HUES6 (cell line): ENCODE measurements at regions not wholly inside any gene's neighbourhood (a gene's known extent, or its start where the extent isn't known, plus 50 kb on each side); places are given as distances from the start of the nearest gene placed in this dataset.
"Not testable (repeated sequence)": the region's sequence is repeated elsewhere in the genome, so short reads cannot be mapped to it uniquely, and the experiment has no call there.

Experiments
- H3K27ac ChIP-seq: 2 replicates; pipeline ENCODE4 v1.7.0; 2013; ENCODE audit warnings: low read depth, mild to moderate bottlenecking, low read length, inconsistent platforms
- H3K27me3 ChIP-seq: 2 replicates; pipeline ENCODE4 v1.6.1; 2013; ENCODE audit warnings: low read length; ENCODE audit not compliant: control insufficient read depth, insufficient read depth
- H3K36me3 ChIP-seq: 2 replicates; pipeline ENCODE4 v1.6.1; 2013; ENCODE audit warnings: low read length; ENCODE audit not compliant: control insufficient read depth, insufficient read depth
- H3K4me1 ChIP-seq: 2 replicates; pipeline ENCODE4 v1.6.1; 2013; ENCODE audit warnings: low read length; ENCODE audit not compliant: control insufficient read depth, insufficient read depth
- H3K4me3 ChIP-seq: 2 replicates; pipeline ENCODE4 v1.5.1; 2013; ENCODE audit warnings: low read depth, low read length
- H3K9ac ChIP-seq: one replicate; pipeline ENCODE4 v1.6.1; 2013; ENCODE audit warnings: mild to moderate bottlenecking, low read length
- H3K9me3 ChIP-seq: 2 replicates; pipeline ENCODE4 v1.6.1; 2013; ENCODE audit warnings: low read depth, low read length; ENCODE audit not compliant: control insufficient read depth, insufficient read depth

DNA sequence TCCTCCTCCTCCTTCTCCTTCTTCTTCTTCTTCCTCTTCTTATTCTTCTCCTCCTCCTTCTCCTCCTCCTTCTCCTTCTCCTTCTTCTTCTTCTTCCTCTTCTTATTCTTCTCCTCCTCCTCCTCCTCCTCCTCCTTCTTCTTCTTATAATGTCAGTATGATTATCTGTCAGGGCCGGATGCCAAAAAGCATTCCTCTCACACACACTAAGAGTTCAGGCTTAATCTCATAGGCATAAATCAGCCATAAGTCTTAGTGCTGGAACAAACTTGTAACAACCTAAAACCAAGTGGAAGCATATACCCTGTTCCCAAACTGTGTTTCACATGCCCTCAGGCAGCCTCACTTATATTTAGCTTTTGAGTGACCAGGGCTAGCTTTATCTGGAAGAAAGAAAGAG is 240.3 kb downstream of the LMX1A start:
- no peak overlapping the region for H3K27ac ChIP-seq
- peaks cover 69% of the 10 kb centered on the region for H3K27me3 ChIP-seq

DNA sequence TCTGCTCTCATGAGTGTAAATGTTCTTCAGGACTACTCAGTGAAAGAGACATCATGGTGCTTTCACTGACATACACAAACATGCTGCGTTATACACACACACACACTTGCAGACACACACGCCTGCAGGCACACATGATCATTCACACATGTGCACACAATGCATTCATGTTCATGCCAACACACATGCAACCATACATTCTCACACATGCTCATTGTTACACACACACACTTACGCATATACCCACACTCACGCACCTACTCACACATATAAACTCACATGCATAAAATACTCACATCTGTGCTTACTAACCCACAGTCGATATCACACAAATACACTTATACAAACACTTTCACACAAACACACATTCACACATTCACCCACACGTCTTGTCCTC is 241.6 kb downstream of the LMX1A start:
- Histone ChIP-seq H3K9ac (no peak overlapping the region), H3K27ac (no peak overlapping the region), H3K9me3 (no peaks in the 10 kb centered on the region), H3K36me3 (no peaks in the 10 kb centered on the region), H3K4me3 (no peak overlapping the region), H3K4me1 (peaks cover 6% of the 10 kb centered on the region), H3K27me3 (peaks cover 59% of the 10 kb centered on the region)

More for the DNA sequence above, 240.3 kb downstream of the LMX1A start:
- no peak overlapping the region for H3K9ac ChIP-seq
- no peaks in the 10 kb centered on the region for H3K9me3 ChIP-seq
- H3K36me3 ChIP-seq: no peaks in the 10 kb centered on the region
- H3K4me1 ChIP-seq: peaks cover 6% of the 10 kb centered on the region
- H3K4me3 ChIP-seq: no peak overlapping the region

DNA sequence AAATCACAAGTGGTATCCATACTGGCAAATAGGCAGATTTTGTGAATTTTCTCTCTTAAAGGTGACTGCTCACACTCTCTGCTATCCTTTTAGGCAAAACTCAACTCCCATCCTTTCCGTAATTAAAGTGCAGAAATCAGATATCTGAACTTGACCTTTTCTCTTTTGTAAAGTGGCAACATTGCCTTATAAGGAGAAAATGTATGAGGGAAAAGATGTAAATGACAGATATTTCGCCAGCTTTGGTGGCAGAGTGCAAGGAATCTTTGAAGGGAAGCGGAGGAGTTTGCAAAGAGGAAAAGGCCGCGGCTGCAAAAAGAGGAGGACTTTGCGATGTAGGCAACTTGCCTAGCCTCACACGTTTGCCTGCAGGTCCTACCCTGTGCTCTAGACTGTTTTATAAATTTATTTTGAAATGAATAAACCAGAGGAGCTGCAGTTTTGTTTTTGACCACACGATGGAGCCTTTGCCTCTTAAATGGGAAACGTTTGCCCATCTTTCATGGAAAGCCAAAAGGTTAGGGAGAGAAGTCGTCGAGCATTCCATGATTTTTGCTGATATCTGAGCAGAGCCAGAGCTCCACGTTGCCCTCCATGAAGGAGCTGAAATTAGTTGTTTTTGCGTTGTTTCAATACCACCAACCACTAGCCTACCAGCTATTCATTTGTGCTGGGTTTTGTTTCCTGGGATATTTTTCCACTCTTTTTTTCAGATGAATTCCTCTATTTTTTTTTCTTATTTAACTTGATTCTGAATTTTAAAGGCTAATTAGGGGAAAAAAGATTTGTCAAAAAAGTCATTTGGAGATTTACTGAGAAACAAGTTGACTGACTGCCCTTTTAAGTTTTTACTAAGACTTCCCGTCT is 242.3 kb downstream of the LMX1A start:
- H3K4me3 ChIP-seq: no peak overlapping the region

DNA sequence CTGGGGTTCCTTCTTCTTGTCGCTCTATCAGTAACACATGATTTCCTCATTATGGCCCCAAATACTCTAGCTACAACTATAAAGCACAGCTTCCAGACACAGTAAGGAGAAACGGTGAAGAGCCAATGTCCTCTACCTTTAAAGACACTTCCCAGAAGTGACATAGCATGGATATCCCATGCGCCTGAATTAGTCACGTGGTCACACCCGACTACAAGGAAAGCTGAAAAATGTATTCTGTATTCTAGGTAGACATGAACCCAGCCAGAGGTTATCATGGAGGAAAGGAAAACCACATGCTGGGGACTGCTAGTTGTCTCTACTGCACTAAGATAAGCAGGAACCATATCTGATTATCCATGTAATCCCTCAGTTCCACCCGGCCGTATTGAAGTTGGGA is 244.3 kb downstream of the LMX1A start:
- H3K9me3 ChIP-seq: no peaks in the 10 kb centered on the region
- H3K4me3 ChIP-seq: no peak overlapping the region
- no peaks in the 10 kb centered on the region for H3K36me3 ChIP-seq
- H3K27ac ChIP-seq: no peak overlapping the region
- peaks cover 33% of the 10 kb centered on the region for H3K27me3 ChIP-seq
- H3K9ac ChIP-seq: no peak overlapping the region
- peaks cover 8% of the 10 kb centered on the region; the same call in 1 of the 2 replicates for H3K4me1 ChIP-seq

More for the DNA sequence above, 242.3 kb downstream of the LMX1A start:
- Histone ChIP-seq H3K27me3 (peaks cover 53% of the 10 kb centered on the region), H3K36me3 (no peaks in the 10 kb centered on the region), H3K27ac (no peak overlapping the region), H3K9me3 (no peaks in the 10 kb centered on the region), H3K4me1 (peaks cover 8% of the 10 kb centered on the region), H3K9ac (no peak overlapping the region)

DNA sequence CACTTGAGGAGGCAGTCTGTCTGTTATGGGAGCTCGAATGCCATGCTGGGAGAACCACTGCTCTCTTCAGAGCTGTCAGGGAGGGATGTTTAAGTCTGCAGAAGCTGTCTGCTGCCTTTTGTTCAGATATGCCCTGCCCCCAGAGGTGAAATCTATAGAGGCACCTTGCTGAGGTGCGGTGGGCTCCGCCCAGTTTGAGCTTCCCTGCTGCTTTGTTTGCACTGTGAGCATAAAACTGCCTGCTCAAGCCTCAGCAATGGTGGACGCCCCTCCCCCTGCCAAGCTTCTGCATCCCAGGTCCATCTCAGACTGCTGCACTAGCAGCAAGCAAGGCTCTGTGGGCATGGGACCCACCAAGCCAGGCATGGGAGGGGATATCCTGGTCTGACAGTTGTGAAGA is 247.5 kb downstream of the LMX1A start:
- H3K4me1 ChIP-seq: peaks cover 8% of the 10 kb centered on the region; the same call in 1 of the 2 replicates
- H3K27ac ChIP-seq: no peak overlapping the region
- no peak overlapping the region for H3K9ac ChIP-seq
- 0 out of 2 replicates have a peak overlapping the region, but pooled peaks have one; percentile 26 for H3K4me3 ChIP-seq
- no peaks in the 10 kb centered on the region for H3K36me3 ChIP-seq
- 0 out of 2 replicates have a peak, but pooled peaks cover 1% of the 10 kb centered on the region for H3K27me3 ChIP-seq
- H3K9me3 ChIP-seq: no peaks in the 10 kb centered on the region

DNA sequence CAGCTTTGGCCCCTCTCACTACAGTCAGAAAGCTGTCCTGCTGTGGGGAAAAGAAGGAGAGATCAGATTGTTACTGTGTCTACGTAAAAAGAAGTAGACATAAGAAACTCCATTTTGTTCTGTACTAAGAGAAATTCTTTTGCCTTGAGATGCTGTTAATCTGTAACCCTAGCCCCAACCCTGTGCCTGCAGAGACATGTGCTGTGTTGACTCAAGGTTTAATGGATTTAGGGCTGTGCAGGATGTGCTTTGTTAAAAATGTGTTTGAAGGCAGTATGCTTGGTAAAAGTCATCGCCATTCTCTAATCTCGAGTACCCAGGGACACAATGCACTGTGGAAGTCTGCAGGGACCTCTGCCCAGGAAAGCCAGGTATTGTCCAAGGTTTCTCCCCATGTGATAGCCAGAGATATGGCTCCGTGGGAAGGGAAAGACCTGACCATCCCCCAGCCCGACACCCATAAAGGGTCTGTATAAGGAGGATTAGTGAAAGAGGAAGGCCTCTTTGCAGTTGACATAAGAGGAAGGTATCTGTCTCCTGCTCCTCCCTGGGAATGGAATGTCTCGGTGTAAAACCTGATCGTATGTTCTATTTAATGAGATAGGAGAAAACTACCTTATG is 263.9 kb downstream of the LMX1A start:
- not testable (repeated sequence) for H3K27ac ChIP-seq, H3K4me1 ChIP-seq, H3K4me3 ChIP-seq, H3K9ac ChIP-seq, H3K36me3 ChIP-seq, H3K27me3 ChIP-seq
- peaks cover 15% of the 10 kb centered on the region for H3K9me3 ChIP-seq

DNA sequence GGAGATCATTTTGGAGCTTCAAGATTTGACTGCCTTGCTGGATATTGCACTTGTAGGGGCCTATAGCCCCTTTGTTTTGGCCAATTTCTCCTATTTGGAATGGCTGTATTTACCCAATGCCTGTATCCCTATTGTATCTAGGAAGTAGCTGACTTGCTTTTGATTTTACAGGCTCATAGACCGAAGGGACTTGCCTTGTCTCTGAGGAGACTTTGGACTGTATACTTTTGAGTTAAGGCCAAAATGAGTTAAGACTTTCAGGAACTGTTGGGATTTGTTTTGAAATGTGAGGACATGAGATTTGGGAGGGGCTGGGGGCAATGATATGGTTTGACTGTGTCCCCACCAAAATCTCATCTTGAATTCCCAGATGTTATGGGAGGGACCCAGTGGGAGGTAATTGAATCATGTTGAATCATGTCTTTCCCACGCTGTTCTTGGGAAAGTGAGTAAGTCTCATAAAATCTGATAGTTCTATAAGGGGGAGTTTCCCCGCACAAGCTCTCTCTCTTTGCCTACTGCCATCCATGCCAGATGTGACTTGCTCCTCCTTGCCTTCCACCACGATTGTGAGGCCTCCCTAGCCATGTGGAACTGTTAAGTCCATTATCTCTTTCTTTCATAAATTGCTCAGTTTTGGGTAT is 276.1 kb downstream of the LMX1A start:
- peaks cover 4% of the 10 kb centered on the region for H3K4me1 ChIP-seq
- peaks cover 37% of the 10 kb centered on the region for H3K9me3 ChIP-seq
- H3K27ac ChIP-seq: no peak overlapping the region
- no peak overlapping the region for H3K4me3 ChIP-seq
- H3K27me3 ChIP-seq: no peaks in the 10 kb centered on the region
- H3K36me3 ChIP-seq: no peaks in the 10 kb centered on the region
- H3K9ac ChIP-seq: no peak overlapping the region

DNA sequence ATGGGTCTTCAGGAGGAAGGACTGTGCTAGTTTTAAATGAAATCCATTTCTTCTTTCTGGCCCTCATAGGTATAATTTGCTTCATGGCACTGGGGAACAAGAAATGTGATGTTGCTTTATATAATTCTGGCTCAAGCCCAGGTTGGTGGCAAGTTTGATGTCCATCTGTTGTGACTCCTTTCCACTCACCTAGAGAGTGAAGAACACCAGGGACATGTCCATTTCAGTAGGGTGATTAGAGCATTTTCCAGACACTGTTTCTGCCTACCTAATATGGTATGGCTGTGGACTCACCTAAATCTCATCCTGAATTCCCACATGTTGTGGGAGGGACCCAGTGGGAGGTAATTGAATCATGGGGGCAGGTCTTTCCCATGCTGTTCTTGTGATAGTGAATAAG is 278.1 kb downstream of the LMX1A start:
- Histone ChIP-seq H3K36me3 (no peaks in the 10 kb centered on the region), H3K27ac (no peak overlapping the region), H3K9me3 (peaks cover 25% of the 10 kb centered on the region), H3K9ac (no peak overlapping the region), H3K4me3 (no peak overlapping the region), H3K27me3 (no peaks in the 10 kb centered on the region), H3K4me1 (no peaks in the 10 kb centered on the region)

DNA sequence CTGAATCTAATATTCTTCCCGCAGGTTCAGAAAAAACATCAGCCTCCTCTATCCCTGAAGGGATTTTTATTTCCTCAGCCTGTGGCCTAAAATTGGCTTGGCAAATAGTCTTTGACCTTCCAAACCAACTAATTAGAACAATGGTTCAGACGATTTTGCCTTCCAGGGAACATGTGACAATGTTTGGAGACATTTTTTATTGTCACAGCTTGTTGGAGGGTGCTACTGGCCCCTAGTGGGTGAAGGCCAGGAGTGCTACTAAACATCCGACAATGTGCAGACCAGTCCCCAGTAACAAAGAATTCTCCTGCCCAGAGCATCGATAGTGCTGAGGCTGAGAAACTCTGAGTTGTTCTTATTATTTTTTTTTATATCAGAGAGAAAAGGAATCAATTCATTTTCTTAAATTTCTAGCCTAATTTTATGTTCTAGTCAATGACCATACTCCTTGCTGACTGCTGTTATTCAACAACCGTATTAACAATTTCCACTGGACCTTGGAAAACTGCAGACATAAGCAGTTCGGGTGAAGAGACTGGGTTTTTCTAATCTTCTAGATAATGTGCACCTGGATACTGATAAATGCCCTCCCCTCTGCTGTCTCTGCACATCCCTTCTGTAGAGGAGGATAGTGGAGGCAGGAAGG is 280.7 kb downstream of the LMX1A start:
- no peaks in the 10 kb centered on the region for H3K36me3 ChIP-seq
- no peak overlapping the region for H3K4me3 ChIP-seq
- peaks cover 17% of the 10 kb centered on the region for H3K9me3 ChIP-seq
- peaks cover 11% of the 10 kb centered on the region for H3K4me1 ChIP-seq
- no peak overlapping the region for H3K9ac ChIP-seq
- H3K27me3 ChIP-seq: no peaks in the 10 kb centered on the region
- no peak overlapping the region for H3K27ac ChIP-seq

DNA sequence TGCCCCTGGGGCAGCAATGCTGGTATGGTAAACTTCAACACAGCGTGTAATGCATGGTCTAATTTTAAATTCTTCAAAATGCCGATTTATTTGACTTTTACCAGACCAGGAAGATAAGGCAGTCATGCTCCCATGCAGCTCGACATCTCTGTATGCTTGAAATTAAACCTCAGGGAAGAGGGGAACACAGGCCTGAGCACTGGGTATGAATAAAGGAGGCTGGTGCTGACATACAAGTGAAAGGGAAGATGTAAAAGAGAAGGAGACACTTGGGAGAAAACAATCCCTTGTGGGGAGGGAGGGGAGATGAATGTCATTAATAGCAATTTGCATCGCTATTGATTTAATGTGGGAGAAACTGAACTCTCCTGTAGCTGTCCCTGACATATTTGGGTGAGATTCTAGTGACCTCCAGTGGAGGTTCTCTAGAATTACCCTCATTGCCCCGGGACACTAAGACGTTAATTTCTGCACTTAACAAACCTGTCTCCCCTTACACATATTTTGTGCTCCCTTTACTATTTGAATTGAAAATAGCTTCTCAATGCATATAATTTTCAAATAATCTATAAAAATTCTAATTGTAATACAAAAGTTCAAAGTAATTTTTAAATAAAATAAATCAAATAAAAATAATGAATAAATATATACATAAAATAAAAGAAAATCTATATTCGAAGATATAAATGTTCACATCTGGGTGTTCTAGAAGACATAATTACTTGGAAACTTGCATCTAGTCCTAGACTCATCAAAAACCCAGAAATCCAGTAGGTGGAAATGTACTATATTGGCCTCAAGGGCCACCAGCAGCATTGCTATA is 283.1 kb downstream of the LMX1A start:
- Histone ChIP-seq H3K4me3 (no peak overlapping the region), H3K9me3 (no peaks in the 10 kb centered on the region), H3K36me3 (no peaks in the 10 kb centered on the region), H3K27me3 (no peaks in the 10 kb centered on the region), H3K27ac (no peak overlapping the region), H3K4me1 (peaks cover 16% of the 10 kb centered on the region), H3K9ac (no peak overlapping the region)
